Posterior cingulate gyrus (tissue), 11 donors: ENCODE measurements at regions not wholly inside any gene's neighbourhood (a gene's known extent, or its start where the extent isn't known, plus 50 kb on each side); places are given as distances from the start of the nearest gene placed in this dataset.
A peak's percentile ranks its signal among the peaks of the same experiment; 100 is the strongest.

ENCODE experiments used
- DNase-seq, 10 donors: peaks; one replicate each; pipeline versions ENCODE4 v3.0.0 to v3.0.0-alpha.2; 2020 to 2021; ENCODE audit warnings: mixed read lengths in 3 of 10
- intact Hi-C: fragments of 100-400 bp; cut with DNase I; formaldehyde crosslinking; loops from one replicate; pipeline ENCODE4 v1.15.1; 2023

DNA sequence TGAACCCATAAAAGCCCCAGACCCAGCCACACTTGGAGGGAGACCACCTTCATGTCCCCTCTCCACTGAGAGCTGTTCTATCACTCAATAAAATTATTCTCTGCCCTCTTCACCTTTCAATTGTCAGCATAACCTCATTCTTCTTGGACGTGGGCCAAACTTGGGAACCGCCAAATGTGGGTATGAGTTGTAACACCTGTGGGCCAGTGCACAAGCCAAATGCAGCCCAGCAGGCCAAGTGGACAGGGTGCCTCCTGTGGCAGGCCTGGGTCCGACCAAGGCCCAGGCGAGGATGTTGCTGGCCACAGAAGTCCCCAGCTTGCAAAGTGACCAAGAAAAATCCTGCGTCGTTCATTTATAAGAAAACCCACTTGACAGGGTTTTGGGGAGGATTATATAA lies 621.2 kb downstream of the METTL15 start:
- intact Hi-C loops = no loop called here
- peak in 2 of 10 donors; percentile 43 to 67 for DNase-seq

GRCh38 chr11:28728666-28729065 lies 620.5 kb downstream of the METTL15 start:
- no peak for DNase-seq
- intact Hi-C loops = no loop called here

DNA sequence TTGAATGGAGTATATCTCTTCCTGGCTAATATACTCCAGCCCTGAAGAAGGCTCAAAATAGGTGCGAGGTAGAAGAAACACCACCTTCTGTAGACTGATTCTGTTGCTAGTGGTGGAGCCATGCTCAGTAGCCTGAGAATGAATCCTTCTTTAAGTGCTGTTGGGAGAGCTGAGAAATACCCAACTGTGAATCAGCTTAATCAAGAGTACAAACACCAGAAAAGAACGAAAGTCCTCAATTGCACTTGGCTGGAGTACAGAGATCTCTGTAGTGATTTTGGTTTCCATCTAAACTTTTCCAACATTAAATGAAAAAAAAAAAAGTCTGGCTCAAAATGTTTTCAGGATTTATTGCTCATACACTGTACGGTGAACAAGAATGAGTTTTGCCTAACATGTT lies 619.1 kb downstream of the METTL15 start:
- DNase-seq = no peak
- intact Hi-C loops = no loop called here

- no peak for DNase-seq
- intact Hi-C loops = no loop called here
Measured at GRCh38 chr11:28726432-28726831, 618.2 kb downstream of the METTL15 start.

DNA sequence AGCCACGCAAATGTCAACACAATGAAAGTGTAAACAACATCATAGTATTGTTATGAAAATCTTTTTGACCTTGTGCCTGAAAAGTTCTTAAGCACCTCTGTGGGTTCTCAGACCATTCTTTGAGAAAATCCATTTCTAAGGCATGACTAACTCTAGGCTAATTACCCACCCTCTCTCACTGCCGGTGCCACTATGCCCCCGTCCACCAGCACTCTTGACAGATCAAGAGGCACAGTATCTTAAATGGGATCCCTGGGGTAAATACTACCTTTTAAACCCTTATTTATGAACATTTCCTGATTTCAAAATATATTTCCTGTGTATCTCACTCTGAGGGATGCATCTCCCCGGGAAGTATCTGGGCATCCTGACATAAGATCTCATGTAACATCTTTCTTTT lies 607.5 kb downstream of the METTL15 start:
- intact Hi-C loops = no loop called here
- DNase-seq = no peak

- intact Hi-C loops = no loop called here
- no peak for DNase-seq
Measured at GRCh38 chr11:28713850-28714249, 605.7 kb downstream of the METTL15 start.

GRCh38 chr11:28708075-28708474 lies 599.9 kb downstream of the METTL15 start:
- intact Hi-C loops = no loop called here
- DNase-seq = no peak

DNA sequence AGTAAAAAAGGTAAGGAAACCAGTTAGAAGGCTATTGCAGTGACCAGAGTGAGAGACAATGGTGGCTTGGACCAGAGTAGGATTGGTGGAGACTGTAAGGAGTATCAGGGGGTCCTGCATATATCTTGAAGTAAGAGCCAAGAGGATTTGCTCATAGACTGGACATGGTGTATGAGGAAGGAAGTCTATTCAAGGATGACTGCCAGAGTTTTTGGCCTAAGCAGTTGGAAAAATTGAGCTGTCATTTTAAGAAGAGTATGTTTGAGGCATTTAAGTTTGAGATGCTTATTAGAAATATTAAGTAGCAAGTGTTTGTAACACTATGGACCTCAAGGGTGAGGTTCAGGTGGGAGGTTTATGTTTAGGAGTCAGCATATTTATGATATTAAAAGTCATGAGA lies 596.6 kb downstream of the METTL15 start:
- DNase-seq = no peak
- intact Hi-C loops = no loop called here

DNA sequence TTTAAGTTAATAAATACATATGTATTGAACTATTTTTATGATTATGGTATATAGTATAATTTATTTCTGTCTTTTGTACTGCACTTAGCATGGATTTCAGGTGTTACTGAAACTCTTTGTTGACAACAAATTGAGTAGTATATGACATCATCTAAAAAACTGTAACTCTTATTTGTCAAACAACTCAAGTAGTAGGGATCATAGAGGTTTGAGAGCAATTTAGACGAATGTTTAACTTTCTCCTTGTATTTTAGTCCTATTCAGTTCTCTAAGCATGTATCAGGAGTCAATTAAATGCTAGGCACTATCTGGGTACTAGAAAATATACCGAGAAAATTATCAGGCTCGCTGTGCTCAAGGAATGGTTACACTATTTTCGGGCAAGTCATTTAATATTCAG lies 595.2 kb downstream of the METTL15 start:
- intact Hi-C loops = no loop called here
- DNase-seq = no peak

DNA sequence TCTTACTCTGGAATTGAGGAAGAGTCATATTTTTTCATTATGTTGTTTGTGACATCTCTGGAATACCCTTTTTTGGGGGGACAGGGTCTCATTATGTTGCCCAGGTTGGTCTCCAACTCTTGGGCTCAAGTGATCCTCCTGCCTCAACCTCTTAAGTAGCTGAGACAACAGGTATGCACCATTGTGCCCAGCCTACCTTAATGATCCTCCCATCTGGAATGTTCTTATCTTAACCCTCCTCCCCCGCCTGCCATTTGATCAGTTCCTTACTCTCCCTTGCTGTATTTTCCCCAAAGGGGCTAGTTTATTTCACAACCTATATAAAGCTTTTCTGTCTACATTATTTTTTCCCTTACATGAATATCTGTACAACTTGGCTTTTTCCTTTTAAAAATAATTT lies 594.7 kb downstream of the METTL15 start:
- intact Hi-C loops = no loop called here
- DNase-seq = no peak

GRCh38 chr11:28702450-28702790 lies 594.2 kb downstream of the METTL15 start:
- intact Hi-C loops = no loop called here
- DNase-seq = no peak

DNA sequence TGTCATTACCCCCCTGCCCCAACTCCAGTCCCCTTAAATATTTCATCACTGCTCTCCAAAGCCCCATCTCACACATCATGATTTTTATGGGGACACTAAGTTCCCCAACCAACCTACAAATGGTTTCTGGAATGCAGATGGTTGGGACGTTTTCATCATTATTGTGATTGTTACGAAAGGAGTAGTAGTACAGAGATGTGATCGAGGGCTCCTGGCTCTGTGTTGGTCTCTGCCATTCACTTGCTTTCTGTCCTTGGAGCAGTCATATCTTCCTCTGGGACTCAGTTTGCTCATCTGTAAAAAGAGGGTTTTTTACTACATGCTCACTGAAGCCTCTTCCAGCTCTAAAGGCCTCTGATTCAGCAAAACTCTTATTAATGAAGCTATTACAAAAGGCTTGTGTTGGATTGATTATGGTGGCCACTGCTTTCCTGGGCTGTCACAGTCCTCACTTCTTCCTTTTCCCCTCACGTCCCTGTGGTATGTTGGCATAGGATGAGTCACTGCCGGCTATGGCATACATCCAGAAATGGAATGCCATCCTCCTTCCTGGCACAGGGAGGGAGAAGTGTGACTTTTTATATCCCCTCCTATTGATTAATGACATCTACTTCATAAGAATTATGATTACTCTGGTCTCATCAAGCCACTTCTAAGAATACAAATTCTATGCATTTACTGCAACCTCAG lies 593.7 kb downstream of the METTL15 start:
- DNase-seq = no peak
- intact Hi-C loops = no loop called here

DNA sequence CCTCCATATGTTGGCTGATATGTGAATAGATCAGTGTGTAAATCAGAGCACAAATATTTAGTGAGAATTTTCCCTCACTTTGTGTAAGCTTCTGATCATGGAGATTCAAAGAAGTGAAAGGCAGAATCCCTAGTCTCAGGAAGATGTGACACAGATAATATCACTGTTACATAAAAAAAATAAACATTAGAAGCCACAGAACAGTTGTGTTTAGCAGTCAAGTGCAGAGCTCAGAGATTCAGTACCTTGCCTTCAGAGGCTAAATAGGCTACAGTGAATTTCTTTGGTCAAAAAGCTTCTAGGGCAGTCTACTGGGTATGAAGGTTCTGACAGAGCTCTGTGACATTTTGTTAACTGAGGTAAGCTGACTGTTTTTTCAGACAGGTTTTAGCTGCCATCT lies 591.5 kb downstream of the METTL15 start:
- intact Hi-C loops = loop anchor here (5.0 kb wide), 1 partner anchor 1002 kb away; no protein-coding TSS in a partner anchor
- no peak for DNase-seq

- intact Hi-C loops = loop anchor here (5.0 kb wide), 1 partner anchor 1001 kb away; no protein-coding TSS in a partner anchor
- peak; percentile 19 to 92 (median 66) for DNase-seq
Measured at GRCh38 chr11:28697920-28698827, 590.0 kb downstream of the METTL15 start.

DNA sequence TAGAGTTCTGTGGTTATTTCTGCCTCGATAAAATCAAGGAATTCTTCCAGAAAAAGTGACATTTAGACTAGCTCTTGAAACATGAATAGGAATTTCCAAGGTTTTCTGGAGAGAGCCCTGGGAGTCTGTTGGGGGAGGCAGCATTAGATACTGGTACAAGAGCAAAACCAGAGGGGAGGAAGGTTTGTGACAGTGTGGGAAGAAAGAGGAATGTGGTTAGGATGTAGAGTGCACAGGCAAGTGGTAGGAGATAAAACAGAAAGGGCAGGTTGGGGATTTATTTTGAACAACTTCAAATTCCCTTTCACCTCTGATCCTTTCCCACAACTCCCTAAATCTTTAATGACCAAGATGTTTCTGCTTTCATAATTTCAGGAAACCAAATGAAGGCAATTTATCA lies 588.4 kb downstream of the METTL15 start:
- intact Hi-C loops = loop anchor here (5.0 kb wide), 1 partner anchor 999 kb away; no protein-coding TSS in a partner anchor
- DNase-seq = no peak

DNA sequence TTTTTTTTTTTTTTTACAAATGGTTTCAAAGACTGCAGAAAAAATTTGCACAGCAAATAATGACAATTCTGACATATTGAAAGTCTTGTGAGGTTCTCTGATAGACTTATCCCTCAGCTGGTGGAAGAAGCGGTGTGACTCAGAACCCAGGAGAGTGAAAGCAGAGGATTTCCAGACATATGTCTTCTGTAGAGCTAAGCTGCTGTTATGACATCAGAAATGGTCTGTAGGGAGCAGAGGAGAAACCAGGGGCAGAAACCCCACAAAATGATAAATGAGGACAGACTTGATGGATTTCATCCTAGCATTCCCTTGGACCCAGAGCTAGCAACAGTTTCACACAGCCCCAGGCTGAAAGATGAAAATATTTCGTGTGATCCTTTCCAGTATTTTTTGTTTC lies 582.6 kb downstream of the METTL15 start:
- intact Hi-C loops = no loop called here
- no peak for DNase-seq

- intact Hi-C loops = no loop called here
- no peak for DNase-seq
Measured at GRCh38 chr11:28684011-28684586, 575.9 kb downstream of the METTL15 start.

DNA sequence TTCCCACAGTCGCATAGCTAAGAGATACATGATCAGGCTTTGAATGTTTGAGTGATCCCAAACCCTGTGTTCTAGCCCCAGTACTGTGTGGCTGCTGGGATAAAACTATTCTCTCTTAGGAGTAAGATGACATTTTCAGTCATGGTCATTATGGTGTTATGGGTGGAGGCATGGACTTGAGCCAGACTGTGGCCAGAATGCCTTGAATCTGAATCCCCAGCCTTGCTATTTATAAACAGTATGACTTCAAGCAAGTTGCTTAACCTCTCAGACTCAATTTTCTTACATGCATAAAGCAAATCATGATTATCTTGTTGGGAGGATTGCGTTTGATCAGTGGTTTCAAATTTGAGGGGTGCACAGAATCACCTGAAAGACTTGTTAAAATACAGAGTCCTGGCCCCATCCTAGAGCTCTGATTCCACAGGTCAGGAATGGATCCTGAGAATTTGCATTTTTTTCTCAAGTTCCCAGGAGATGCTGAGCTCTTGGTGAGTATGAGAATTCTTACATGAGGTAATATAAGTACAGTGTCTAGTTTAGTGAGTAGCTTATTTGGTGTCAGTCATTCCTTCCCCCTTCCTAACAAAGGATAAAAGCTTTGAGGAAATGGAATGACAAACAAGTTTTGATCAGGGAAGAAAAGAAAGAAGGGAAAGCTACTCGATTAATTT lies 571.7 kb downstream of the METTL15 start:
- DNase-seq = no peak
- intact Hi-C loops = no loop called here

DNA sequence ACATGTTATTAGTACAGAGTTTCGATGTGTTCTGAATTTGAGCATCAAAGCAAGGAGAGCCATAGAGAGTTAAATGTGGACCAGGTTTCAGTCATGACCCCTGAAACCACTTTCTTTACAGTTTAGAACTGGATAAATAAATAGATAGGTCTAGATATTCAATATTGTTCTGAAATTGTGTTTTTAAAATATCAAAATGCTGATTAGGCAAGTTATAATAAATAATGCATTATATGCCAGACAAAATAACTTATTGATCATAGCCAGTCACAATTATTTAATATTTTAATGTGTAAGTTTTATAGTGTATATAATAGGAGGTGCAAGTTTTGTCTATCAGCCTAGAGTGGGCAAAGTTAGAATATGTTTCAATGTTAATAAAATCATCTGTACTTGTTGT lies 569.5 kb downstream of the METTL15 start:
- DNase-seq = no peak
- intact Hi-C loops = no loop called here

- DNase-seq = no peak
- intact Hi-C loops = no loop called here
Measured at GRCh38 chr11:28675183-28675582, 567.0 kb downstream of the METTL15 start.
